GM21515 (cell line): ENCODE measurements at regions not wholly inside any gene's neighbourhood (a gene's known extent, or its start where the extent isn't known, plus 50 kb on each side); places are given as distances from the start of the nearest gene placed in this dataset.
"Not testable (repeated sequence)": the region's sequence is repeated elsewhere in the genome, so short reads cannot be mapped to it uniquely, and the experiment has no call there.

ENCODE experiments used
- ATAC-seq: cut with Tn5 transposase; IDR thresholded peaks from one replicate; pipeline ENCODE4 v1.9.1; 2021; ENCODE audit not compliant: unreplicated experiment

DNA sequence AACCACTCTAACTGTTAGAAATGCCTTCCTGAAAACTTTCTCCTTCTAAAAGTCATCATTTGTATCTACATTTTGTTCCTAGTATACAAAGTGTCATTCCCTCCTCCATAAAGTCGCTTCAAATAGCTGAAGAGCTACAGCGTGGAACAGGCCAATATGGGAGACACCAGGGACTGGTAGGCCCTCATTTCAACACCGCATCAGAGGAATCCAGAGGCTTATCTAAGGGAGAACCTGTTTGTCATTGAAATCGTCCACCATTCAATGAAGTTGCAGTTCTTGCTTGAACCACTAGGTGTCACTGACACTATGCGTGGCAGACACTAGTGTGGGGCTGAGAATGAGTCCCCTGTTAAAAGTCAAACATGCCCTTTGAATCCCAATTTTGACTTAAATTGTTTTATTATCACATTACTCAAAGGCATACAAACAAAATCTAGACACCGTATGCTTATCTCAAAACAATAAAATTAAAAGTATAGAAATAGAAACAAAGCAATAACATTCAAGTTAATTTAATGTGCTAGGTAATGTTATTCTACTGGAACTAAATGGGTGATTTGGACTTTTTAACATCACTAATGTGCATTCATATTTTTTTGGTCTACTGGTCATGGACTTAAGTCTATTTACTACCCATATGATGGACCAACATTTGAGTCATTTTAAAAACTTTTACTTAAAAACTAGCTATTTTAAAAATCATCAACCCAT lies 182.3 kb downstream of the FCRL5 start:
- no peak for ATAC-seq

DNA sequence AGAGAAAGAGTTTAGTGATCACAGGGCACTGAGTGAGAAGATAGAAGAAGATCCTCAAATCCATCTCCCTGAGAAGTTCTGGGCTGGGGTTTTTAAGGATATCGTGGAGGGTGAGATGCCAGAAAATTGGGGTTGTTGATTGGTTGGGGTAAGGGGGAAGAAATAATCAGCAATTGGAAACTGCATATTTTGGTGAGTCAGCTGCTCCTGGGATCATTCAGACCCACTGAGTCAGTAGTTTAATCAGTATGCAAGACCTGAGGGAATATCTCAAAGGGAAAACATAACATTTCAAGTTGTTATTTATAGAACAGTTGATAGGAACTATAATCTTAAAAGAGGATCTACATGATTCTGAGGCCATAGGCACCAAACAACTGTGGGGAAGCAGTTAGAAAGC lies 183.4 kb downstream of the FCRL5 start:
- not testable (repeated sequence) for ATAC-seq

DNA sequence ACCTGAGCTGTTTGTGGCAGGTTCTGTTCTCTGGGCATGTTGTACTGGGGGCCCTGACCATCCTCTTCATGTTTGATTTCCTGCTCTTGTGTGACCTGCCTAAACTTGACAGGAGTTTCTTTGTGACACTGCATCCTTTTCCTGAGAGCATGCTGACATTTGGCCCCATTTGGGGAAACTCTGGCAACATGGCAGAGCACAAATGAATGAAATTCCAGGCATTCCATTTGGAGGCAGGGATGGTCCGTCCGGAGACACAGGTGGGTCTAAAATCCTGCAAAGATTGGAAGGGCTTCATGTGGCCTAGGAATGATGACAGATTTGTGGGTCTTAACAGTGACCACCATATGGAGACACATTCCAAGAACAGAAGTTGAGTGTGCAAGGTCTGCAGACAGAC lies 184.0 kb downstream of the FCRL5 start:
- no peak for ATAC-seq

DNA sequence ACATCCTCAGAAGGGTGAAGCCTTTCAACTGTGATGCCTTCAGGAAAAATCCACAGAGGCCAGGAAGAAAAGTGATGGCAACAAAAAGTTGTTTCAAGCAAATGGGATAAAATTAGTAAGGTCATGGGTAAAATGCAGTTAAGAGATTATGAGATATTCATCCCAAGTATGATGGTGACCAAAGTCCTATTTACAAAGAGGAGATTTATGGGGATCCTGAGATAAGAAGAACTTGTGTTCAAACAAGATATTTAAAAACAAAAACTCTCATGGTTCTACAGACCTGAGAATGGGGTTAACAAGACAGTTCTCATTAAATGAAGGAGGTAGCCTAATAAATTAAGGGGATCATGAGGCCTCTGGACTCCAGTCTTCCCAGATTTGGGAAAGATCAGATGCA lies 184.4 kb downstream of the FCRL5 start:
- no peak for ATAC-seq

DNA sequence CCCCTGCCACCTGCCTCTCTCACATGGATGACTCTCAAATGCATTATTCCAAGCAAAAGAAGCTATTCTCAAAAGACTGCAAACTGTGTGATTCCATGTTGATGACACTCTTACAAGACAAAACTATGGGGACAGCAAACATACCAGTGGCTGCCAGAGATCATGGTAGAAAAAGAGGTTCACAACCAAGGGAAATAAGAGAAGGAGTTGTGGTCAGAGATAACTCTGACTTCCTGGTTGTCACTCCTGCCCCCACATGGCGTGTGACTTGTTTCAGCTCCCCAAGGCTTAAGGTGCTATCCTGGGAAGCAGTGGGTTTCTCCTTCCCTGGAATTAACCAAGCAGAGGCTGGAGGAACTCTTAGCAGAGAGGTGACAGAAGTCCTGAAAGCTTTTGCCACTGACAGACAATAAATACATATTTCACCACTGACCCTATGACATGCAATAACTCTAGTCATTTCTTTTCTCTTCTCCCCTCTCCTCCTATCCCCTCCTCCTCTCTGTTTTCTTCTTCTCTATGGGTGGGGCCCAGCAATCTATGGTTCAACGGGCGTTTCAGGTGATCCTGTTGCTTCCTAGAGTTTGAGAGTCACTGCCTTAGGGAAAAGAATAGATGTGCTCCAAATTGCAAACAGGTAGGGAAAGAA lies 185.1 kb downstream of the FCRL5 start:
- no peak for ATAC-seq

DNA sequence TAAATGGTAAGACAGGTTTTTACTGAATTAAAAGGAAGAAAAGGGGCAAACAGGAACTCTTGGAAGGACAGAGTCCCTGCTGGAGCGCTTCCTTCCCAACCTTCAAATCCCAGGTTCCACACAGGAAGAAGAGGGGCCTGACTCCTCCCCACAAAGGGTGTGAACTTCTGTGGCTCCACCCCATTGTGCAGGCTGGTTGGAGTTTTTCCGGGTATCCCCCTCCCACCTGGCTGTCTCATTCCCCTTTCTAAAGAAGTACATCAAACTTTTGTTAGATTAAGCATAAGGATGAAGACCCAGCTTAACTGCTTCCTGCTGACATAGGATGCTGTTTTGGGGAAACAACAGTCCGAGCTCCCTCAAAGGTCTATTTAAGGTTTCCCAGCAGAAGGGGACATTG lies 187.7 kb downstream of the FCRL5 start:
- ATAC-seq = no peak

DNA sequence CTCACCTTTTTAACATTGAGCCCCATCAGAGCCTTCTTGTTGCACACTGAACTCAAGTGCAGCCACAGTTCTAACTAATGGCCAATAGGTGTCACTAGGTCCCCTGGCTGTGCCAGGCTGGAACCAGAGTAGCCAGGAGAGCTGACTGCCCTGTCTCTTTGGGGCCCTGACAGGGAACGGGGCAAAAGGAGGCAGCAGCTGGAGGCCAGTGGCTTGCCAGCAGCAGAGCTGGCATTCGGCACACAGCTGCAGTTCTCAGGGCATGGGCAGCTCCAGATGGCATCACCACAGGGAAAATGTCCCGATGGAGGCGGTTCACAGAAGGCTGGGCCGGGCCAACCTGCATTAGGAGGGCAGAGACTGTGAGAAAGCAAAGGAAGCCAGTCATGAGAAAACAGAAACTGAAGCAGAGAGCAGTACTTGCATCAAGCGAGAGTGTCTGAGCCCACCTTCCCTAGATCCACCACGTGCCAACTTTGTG lies 188.6 kb downstream of the FCRL5 start:
- ATAC-seq = peak; percentile 76

DNA sequence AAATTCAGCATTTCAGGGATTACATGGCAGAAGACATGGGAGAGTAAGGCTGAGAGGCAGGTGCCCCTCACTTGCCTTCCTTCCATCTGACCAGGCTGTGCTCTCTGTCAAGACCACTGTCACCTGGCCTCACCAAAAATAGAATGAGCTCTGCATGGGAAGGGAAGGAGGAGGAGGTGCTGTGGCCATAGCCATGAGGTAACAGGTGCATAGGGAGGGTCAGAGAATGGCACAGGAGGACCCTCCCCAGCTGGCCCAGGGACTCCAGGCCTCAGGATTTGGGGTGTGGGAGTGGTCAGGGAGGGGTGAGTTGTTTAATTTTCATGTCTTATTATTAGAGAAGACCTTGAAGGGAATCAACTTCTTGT lies 192.3 kb downstream of the FCRL5 start:
- no peak for ATAC-seq

DNA sequence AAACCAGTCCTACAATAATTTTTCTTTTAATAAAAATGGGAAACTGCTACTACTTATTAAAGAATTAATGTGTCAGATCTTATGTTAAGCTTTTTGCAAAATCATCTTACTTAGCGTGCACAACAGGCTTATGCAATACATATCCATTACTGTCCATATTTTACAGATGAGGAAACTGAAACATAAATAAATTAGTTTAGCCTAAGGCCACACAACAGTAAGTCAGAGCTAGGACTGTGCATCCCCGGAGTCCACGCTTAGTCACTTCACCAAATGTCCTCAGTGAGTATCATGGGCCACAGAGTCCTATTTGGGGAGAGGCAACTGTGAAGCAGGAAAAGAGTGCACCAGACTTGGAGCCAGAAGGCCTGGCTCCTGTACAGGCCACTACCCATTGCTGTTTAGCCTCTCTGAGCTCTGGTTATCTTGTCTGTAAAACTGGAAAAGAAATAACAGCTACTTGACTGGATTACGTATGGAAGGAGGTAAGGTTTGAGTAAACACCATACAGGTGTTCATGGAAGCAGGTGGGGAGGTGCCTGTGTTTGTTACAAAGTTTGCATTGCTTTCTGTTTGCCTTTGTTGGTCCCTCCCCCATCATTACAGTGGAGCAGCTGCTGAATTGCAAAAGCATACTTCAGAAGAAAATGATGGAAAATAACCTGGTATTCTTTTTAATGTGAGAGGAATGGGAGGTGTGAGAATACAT lies 192.8 kb downstream of the FCRL5 start:
- ATAC-seq = no peak

DNA sequence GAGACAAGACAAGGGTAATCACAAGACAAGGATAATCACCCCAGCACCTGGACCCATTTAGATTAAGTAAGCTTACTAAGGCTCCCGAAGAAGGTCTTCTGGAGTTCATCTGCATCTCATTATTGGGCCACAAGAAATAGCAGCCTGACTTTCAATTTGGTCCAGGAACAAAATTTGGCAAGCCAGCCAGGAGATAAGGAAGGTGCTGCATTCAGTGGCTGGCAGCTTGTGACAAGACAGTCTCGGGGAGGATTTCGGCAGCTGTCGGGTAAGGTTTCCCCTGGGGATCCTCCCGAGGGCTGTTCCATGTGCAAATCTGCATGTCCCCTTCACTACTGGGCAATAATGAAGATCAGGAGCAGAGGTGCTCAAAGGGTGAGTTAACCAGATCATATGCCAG lies 195.2 kb downstream of the FCRL5 start:
- ATAC-seq = no peak

DNA sequence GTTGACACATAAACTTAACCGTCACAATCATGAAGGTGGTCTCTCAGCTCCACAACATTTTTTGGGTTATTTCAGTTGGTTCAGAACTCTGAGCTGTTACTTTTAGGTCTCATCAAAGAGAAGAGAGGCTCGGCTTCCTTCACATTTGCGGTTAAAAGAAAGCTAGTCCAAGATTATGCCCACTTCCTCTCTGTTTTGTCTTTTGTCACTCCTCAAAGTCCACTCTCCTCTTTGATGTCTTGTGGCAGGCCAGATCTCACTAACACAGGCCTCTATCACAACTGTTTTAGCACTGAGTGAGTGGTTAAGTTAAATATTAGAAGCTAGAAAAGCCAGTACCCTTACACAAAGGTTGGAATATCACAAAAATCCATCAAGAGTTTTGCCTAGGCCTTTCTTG lies 195.7 kb downstream of the FCRL5 start:
- no peak for ATAC-seq

DNA sequence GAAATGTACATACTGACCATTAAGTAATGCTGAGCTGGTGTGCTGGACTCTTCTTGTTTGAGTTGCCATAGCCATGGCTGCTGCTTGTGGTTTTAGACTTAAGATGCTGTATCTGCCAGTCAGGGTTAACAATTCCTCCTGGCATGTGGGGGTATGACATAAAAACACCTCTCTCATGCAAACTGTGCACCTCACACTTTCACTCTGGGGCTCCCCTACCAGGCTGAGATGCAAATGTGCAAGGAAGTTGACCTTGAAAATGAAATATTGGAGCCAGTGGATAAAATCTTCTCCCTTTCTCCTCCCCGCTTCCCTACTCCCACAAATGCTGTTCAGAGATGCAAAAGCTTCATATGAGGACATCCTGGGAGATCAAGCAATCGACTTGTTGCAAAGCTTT lies 198.8 kb downstream of the FCRL5 start:
- no peak for ATAC-seq

DNA sequence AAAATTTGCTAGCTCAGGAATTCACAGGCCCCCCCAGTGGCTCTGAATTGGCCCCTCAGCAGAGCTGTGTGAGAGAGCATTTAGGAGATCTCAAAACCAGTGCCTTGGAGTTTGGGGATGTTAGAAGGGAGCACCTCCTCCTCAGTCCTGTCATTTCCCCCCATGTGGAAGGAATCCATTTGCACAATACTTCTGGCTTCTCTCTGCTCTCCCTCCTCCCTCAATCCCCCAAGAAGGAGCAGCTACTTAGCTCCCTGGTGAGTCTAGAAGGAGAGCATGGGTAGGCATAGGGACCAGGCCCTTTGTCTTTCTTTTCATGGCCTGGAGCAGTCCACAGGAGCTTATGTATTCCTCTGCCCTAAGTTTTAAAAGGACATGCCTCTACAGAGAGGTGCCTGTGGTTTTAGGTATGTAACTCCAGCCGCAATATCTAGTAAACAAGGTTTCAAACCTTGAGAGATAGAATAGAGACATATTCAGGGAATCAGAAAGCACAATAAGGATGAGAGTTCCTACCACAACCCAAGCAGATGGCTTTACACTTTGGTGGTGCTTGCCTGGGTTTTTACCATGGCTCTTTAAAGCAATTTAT lies 199.4 kb downstream of the FCRL5 start:
- no peak for ATAC-seq

DNA sequence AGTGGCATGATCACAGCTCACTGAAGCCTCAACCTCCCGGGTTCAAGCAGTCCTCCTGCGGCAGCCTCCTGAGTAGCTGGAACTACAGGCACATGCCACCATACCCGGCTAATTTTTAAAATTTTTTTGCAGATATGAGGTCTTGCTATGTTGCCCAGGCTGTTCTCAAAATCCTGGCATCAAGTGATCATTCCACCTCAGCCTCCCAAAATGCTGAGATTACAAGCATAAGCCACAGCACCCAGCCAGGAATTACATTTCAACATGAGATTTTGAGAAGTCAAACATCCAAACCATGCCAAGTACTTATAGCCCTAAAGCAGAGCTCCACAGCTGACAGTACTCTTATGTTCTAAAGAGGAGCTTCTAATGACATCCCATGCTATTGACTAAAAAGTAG lies 200.1 kb downstream of the FCRL5 start:
- no peak for ATAC-seq

DNA sequence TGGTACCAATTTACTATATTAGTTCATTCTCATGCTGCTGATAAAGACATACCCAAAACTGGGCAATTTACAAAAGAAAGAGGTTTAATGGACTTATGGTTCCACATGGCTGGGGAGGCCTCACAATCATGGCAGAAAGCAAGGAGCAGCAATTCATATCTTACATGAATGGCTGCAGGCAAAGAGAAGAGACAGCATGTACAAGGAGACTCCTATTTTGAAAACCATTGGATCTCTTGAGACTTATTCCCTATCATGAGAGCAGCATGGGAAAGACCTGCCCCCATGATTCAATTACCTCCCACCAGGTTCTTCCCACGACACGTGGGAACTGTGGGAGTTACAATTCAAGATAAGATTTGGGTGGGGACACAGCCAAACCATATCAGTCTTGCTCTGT lies 200.5 kb downstream of the FCRL5 start:
- not testable (repeated sequence) for ATAC-seq

DNA sequence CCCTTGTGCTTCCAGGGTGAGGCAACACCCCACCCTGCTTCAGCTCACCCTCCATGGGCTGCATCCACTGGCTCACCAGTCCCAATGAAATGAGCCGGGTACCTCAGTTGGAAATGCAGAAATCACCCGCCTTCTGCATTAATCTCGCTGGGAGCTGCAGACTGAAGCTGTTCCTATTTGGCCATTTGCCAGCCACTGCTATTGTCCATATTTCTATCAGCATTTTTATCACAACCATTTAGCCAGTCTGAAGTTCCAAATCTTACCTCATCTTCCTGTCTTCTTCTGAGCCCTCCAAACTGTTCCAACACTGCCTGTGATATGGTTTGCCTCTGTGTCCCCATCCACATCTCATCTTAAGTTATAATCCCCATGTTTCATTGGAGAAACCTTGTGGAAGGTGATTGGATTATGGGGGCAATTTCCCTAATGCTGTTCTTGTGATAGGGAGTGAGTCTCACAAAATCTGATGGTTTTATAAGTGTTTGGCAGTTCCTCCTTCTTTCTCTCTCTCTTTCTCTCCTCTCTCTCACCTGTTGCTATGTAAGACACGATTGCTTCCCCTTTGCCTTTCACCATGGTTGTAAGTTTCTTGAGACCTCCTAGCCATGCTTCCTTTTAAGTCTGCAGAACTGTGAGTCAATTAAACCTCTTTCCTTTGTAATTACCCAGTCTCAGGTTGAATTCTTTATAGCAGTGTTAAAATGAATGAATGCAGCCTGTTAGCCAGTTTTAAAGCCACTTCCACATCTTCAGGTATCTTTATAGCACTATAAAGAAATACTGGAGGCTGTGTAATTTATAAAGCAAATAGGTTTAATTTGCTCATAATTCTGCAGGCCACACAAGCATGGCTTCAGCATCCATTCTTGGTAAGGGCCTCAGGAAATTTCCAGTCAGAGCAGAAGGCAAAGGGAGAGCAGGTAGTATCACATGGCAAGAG lies 203.5 kb downstream of the FCRL5 start:
- no peak for ATAC-seq

DNA sequence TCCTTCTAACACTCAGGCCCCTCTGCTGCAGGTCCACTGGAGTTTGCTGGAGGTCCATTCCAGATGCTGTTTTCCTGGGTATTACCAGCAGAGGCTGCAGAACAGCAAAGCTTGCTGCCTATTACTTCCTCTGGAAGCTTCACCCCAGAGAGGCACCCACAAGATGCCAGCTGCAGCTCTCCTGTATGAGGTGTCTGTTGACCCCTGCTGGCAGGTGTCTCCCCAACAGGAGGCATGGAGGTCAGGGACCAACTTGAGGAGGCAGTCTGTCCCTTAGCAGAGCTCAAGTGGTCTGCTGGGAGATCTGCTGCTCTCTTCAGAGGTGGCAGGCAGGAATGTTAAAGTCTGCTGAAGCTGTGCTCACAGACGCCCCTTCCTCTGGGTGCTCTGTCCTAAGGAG lies 204.8 kb downstream of the FCRL5 start:
- ATAC-seq = no peak

DNA sequence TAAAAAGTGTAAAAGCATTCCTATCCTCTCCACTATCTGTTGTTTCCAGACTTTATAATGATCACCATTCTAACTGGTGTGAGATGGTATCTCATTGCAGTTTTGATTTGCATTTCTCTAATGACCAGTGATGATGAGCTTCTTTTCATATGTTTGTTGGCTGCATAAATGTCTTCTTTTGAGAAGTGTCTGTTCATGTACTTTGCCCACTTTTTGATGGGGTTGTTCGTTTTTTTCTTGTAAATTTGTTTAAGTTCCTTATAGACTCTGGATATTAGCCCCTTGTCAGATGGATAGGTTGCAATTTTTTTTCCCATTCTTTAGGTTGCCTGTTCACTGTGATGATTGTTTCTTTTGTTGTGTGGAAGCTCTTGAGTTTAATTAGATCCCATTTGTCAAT lies 199.6 kb upstream of the ETV3 start:
- ATAC-seq = not testable (repeated sequence)

DNA sequence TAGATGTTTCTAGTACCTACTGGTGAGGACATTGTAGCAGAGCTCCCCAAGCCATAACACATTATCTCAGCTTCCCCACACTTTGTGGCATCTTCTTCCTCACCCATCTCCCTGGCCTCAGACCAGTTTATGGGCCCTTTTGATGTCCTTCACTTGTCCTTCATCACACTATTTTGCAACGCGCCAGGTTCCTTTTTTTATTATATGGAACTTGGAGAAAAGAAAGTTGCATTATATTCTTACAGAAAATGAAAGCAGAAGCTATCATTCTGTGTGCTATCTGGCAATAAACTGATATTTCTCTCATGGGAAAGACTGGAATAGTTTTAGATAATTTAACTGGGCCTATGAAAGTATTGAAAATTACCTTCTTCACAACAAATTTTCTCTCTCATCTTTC lies 196.9 kb upstream of the ETV3 start:
- no peak for ATAC-seq

DNA sequence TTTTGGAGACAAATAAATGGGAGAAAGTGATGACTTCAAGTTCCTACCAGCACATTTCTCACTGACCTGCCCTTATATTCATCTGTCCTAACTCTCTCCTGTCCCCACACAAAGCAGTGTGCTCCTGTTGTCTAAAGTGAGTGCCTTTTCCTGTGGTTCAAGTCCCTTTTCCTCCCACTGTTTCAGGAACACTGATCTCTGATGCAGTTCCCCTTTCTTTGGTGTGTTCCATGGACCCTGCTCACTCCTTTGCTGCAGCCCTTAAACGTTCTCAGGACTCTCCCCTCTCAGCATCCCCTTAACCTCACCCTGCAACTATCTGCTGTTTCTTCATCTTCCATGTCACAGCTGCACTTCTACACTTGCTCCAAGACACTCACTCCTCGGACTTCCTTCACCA lies 195.8 kb upstream of the ETV3 start:
- no peak for ATAC-seq

DNA sequence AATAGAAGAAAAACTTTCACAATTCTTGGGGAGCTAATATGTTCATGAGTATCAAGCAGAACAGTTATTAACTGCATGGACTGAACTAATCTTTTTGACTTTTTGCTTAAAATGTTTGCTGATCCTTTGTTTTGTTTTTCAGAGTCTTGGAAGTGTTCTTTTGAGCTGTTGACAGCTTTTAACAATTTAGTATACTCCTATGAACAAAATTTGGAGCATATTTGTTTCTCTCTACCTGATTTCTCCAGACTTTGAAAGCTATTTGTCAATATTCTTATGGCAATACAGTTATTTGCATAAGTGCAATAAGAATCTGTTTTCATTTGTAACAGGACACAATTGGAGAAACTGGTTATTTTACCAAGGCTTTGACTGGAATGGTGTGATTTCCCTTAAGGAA lies 192.0 kb upstream of the ETV3 start:
- ATAC-seq = not testable (repeated sequence)
